Caco-2 (cell line): ENCODE measurements at regions not wholly inside any gene's neighbourhood (a gene's known extent, or its start where the extent isn't known, plus 50 kb on each side); places are given as distances from the start of the nearest gene placed in this dataset.

Experiments used
- BruUV-seq: library from RNA; stranded (reverse); fragments of 400-500 nt; replicated peaks from 2 replicates; lab custom pipeline; 2021; lab: Mats Ljungman, UMichigan
- CTCF ChIA-PET: fragments of 300-600 bp; sonication (Branson Sonifier 250); formaldehyde crosslinking; loops from one replicate; lab custom pipeline; 2022; ENCODE audit warnings: antibody characterized with exemption; lab: Charles Lee
- POLR2A ChIA-PET: fragments of 300-600 bp; sonication (Branson Sonifier 250); formaldehyde crosslinking; loops from one replicate; lab custom pipeline; 2022; ENCODE audit warnings: antibody characterized with exemption; lab: Charles Lee
- DNase-seq, 2 experiments: peaks; one replicate each; pipeline versions ENCODE4 v3.0.0 to v3.0.0-alpha.2; 2020 to 2022
- H3K27me3 ChIP-seq: replicated peaks from 2 replicates; pipeline ENCODE4 v1.6.0; 2011; ENCODE audit warnings: low read length; ENCODE audit not compliant: control insufficient read depth, insufficient read depth
- H3K36me3 ChIP-seq: 2 replicates; pipeline ENCODE4 v1.5.1; 2011; ENCODE audit warnings: low read length; ENCODE audit not compliant: control insufficient read depth, insufficient read depth
- H3K4me1 ChIP-seq: fragments of 250-450 bp; sonication (Bioruptor Pico); 2 replicates; pipeline ENCODE4 v1.5.1; 2020; ENCODE audit warnings: mild to moderate bottlenecking
- H3K4me3 ChIP-seq: 2 replicates; pipeline ENCODE4 v1.5.1; 2011; ENCODE audit warnings: low read depth, mild to moderate bottlenecking, control low read depth, low read length
- H3K9me3 ChIP-seq: fragments of 250-450 bp; sonication (Bioruptor Pico); 2 replicates; pipeline ENCODE4 v1.5.1; 2020; ENCODE audit warnings: mild to moderate bottlenecking, moderate library complexity
- H3K27ac Mint-ChIP-seq: one replicate; pipeline ENCODE4 v1.8.0; 2022; ENCODE audit warnings: mixed read lengths; ENCODE audit not compliant: unreplicated experiment
- H3K27me3 Mint-ChIP-seq: one replicate; pipeline ENCODE4 v1.8.0; 2022; ENCODE audit warnings: mixed read lengths; ENCODE audit not compliant: insufficient read depth, unreplicated experiment
- H3K36me3 Mint-ChIP-seq: one replicate; pipeline ENCODE4 v1.8.0; 2022; ENCODE audit warnings: mild to moderate bottlenecking, mixed read lengths; ENCODE audit not compliant: insufficient read depth, unreplicated experiment
- H3K4me1 Mint-ChIP-seq: one replicate; pipeline ENCODE4 v1.8.0; 2022; ENCODE audit warnings: low read depth, mixed read lengths; ENCODE audit not compliant: unreplicated experiment
- H3K4me3 Mint-ChIP-seq: one replicate; pipeline ENCODE4 v1.8.0; 2022; ENCODE audit warnings: mild to moderate bottlenecking, moderate library complexity, mixed read lengths; ENCODE audit not compliant: unreplicated experiment
- H3K9me3 Mint-ChIP-seq: one replicate; pipeline ENCODE4 v1.8.0; 2022; ENCODE audit warnings: mixed read lengths; ENCODE audit not compliant: unreplicated experiment
- CTCF ChIP-seq, 2 experiments: fragments of 200-600 bp in 1 of 2; IDR thresholded peaks; 1 replicate in 1 of 2; 2 replicates in 1 of 2; pipeline versions ENCODE4 v1.5.1 to v1.8.0; 2011 to 2022; ENCODE audit warnings: antibody characterized with exemption in 1 of 2, control low read depth in 1 of 2, inconsistent platforms in 1 of 2, low read depth in 1 of 2, low read length in 1 of 2, mild to moderate bottlenecking in 1 of 2, moderate library complexity in 1 of 2; ENCODE audit not compliant: insufficient read depth in 1 of 2, severe bottlenecking in 1 of 2, unreplicated experiment in 1 of 2
- intact Hi-C: fragments of 100-400 bp; cut with micrococcal nuclease; formaldehyde crosslinking; loops from one replicate; pipeline ENCODE4 v1.10.0; 2022; ENCODE audit not compliant: unreplicated experiment

DNA sequence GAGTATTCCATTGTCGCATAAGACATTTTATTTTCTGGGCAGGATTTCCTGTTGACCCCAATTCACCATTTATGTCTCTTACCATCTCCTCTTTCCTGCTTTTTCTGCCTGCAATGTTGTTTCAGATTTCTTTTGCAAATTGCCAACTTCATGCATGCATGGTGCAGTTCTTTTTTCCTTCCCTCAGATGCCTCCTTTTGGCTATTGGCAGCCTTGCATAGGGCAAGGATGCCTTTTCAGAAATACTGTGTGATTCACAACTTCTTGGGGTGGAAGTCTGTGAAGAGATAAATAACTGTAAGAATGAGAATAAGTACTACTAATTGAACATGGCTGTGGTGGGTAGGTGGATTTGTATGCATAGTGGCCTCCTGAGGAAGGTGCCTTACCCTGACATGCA is 116.7 kb downstream of the SOX4 start:
- BruUV-seq, result no TSS peak

GRCh38 chr6:21710908-21711627 is 117.5 kb downstream of the SOX4 start:
- no peaks in the 10 kb centered on the region for H3K9me3 ChIP-seq
- no peaks in the 10 kb centered on the region for H3K36me3 Mint-ChIP-seq
- H3K4me1 Mint-ChIP-seq, result peaks cover 16% of the 10 kb centered on the region
- no TSS peak for BruUV-seq
- intact Hi-C loops, result no loop called here
- peak; percentile 25 to 48 for DNase-seq
- peaks cover 28% of the 10 kb centered on the region for H3K4me1 ChIP-seq
- ChIA-PET CTCF (no interaction called here), POLR2A (no interaction called here)
- no peak overlapping the region for H3K4me3 ChIP-seq
- peak overlapping the region; percentile 14 for H3K27ac Mint-ChIP-seq
- H3K9me3 Mint-ChIP-seq, result no peaks in the 10 kb centered on the region
- TF ChIP-seq CTCF (IDR thresholded peaks at IDR 0.05; ENCODE audit: insufficient read depth in 1 of 2, low read depth in 1 of 2, low read length in 1 of 2, severe bottlenecking in 1 of 2, unreplicated experiment in 1 of 2), result no peak
- peak overlapping the region; percentile 25 for H3K4me3 Mint-ChIP-seq
- no peaks in the 10 kb centered on the region for H3K36me3 ChIP-seq
- H3K27me3 Mint-ChIP-seq, result no peaks in the 10 kb centered on the region
- no peaks in the 10 kb centered on the region for H3K27me3 ChIP-seq

More for the DNA sequence above, 116.7 kb downstream of the SOX4 start:
- Histone ChIP-seq H3K4me1 (peaks cover 28% of the 10 kb centered on the region), H3K27me3 (no peaks in the 10 kb centered on the region), H3K4me3 (no peak overlapping the region), H3K36me3 (no peaks in the 10 kb centered on the region), H3K9me3 (no peaks in the 10 kb centered on the region)
- intact Hi-C loops, result no loop called here
- CTCF ChIA-PET, result no interaction called here
- POLR2A ChIA-PET, result no interaction called here
- Mint-ChIP-seq H3K27ac (no peak overlapping the region), H3K27me3 (no peaks in the 10 kb centered on the region), H3K9me3 (no peaks in the 10 kb centered on the region), H3K4me1 (peaks cover 16% of the 10 kb centered on the region), H3K4me3 (no peak overlapping the region), H3K36me3 (no peaks in the 10 kb centered on the region)
- TF ChIP-seq CTCF (IDR thresholded peaks at IDR 0.05; ENCODE audit: insufficient read depth in 1 of 2, low read depth in 1 of 2, low read length in 1 of 2, severe bottlenecking in 1 of 2, unreplicated experiment in 1 of 2), result no peak
- no peak for DNase-seq

GRCh38 chr6:21712213-21712612 is 118.7 kb downstream of the SOX4 start:
- DNase-seq, result no peak
- intact Hi-C loops, result no loop called here
- Histone ChIP-seq H3K4me3 (no peak overlapping the region), H3K36me3 (no peaks in the 10 kb centered on the region), H3K27me3 (no peaks in the 10 kb centered on the region), H3K4me1 (peaks cover 28% of the 10 kb centered on the region), H3K9me3 (no peaks in the 10 kb centered on the region)
- ChIA-PET CTCF (no interaction called here), POLR2A (no interaction called here)
- Mint-ChIP-seq H3K9me3 (no peaks in the 10 kb centered on the region), H3K27ac (no peak overlapping the region), H3K4me1 (peaks cover 16% of the 10 kb centered on the region), H3K27me3 (no peaks in the 10 kb centered on the region), H3K36me3 (no peaks in the 10 kb centered on the region), H3K4me3 (no peak overlapping the region)
- TF ChIP-seq CTCF (IDR thresholded peaks at IDR 0.05; ENCODE audit: insufficient read depth in 1 of 2, low read depth in 1 of 2, low read length in 1 of 2, severe bottlenecking in 1 of 2, unreplicated experiment in 1 of 2), result no peak
- no TSS peak for BruUV-seq
